ENCODE measurements at regions not wholly inside any gene's neighbourhood (a gene's known extent, or its start where the extent isn't known, plus 50 kb on each side); places are given as distances from the start of the nearest gene placed in this dataset.

DNA sequence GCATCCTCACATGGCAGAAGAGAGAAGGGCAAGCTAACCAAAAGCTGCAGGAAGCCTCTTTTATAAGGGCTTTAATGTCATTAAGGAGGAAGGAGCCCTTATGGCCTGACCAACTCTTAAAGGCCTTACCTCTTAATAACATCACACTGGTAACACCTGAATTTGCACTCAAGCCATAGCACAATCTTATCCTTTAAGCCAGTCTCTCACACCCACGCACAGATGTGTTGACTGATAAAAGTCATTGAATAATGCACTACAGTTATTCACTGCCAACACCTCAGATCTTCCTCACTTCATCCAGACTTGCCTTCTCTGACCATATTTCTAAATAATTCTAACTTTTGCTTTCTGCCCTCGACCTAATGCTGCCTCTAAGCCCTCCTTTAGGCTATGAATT is 516.8 kb downstream of the ADCYAP1 start:
- H3K27ac ChIP-seq (ENCODE audit: low read depth, low read length), result no peak overlapping the region
- H4K20me1 ChIP-seq (ENCODE audit: insufficient read depth, low read length), result no peaks in the 10 kb centered on the region
- TF ChIP-seq, protein P1, sequence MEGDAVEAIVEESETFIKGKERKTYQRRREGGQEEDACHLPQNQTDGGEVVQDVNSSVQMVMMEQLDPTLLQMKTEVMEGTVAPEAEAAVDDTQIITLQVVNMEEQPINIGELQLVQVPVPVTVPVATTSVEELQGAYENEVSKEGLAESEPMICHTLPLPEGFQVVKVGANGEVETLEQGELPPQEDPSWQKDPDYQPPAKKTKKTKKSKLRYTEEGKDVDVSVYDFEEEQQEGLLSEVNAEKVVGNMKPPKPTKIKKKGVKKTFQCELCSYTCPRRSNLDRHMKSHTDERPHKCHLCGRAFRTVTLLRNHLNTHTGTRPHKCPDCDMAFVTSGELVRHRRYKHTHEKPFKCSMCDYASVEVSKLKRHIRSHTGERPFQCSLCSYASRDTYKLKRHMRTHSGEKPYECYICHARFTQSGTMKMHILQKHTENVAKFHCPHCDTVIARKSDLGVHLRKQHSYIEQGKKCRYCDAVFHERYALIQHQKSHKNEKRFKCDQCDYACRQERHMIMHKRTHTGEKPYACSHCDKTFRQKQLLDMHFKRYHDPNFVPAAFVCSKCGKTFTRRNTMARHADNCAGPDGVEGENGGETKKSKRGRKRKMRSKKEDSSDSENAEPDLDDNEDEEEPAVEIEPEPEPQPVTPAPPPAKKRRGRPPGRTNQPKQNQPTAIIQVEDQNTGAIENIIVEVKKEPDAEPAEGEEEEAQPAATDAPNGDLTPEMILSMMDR (IDR thresholded peaks at IDR 0.05; ENCODE audit: extremely low read depth, low read depth, low read length), result no peak
- DNase-seq (ENCODE audit: insufficient read length, low spot score, missing footprints), result no peak
- no peak overlapping the region for H2AFZ ChIP-seq (ENCODE audit: low read length)
- no peak overlapping the region for H3K4me2 ChIP-seq (ENCODE audit: insufficient read depth, low read length)
- H3K36me3 ChIP-seq (ENCODE audit: insufficient read depth, low read length), result no peaks in the 10 kb centered on the region
- H3K4me1 ChIP-seq (ENCODE audit: insufficient read depth, low read length), result no peaks in the 10 kb centered on the region
- no peaks in the 10 kb centered on the region for H3K27me3 ChIP-seq (ENCODE audit: insufficient read depth, low read length)
- no peak overlapping the region for H3K4me3 ChIP-seq (ENCODE audit: insufficient read depth, low read length)
- no peaks in the 10 kb centered on the region for H3K79me2 ChIP-seq (ENCODE audit: insufficient read depth, low read length)
- peaks cover 2% of the 10 kb centered on the region for H3K9me3 ChIP-seq (ENCODE audit: low read depth, low read length)

DNA sequence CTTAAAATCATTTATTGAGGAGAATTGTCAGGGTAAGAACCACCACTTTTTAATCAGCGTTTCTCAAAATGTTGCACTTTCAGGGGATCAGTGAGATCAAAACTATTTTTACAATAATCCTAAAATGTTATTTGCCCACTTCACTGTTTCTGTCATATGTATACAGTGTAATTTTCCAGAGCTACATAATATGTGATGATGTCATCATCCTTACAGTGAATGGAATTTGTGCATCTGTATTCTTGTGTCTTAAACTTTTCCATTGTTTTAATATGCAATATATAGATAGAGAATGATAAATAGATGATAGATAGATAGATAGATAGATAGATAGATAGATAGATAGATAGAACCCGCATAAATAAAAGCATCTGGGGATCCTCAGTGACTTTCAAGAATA is 518.0 kb downstream of the ADCYAP1 start:
- no peaks in the 10 kb centered on the region for H4K20me1 ChIP-seq (ENCODE audit: insufficient read depth, low read length)
- no peaks in the 10 kb centered on the region for H3K4me1 ChIP-seq (ENCODE audit: insufficient read depth, low read length)
- no peaks in the 10 kb centered on the region for H3K79me2 ChIP-seq (ENCODE audit: insufficient read depth, low read length)
- no peak overlapping the region for H2AFZ ChIP-seq (ENCODE audit: low read length)
- H3K36me3 ChIP-seq (ENCODE audit: insufficient read depth, low read length), result no peaks in the 10 kb centered on the region
- TF ChIP-seq, protein P1 (IDR thresholded peaks at IDR 0.05; ENCODE audit: extremely low read depth, low read depth, low read length), result no peak
- no peak overlapping the region for H3K4me3 ChIP-seq (ENCODE audit: insufficient read depth, low read length)
- H3K9me3 ChIP-seq (ENCODE audit: low read depth, low read length), result peaks cover 2% of the 10 kb centered on the region
- no peak overlapping the region for H3K4me2 ChIP-seq (ENCODE audit: insufficient read depth, low read length)
- H3K27ac ChIP-seq (ENCODE audit: low read depth, low read length), result no peak overlapping the region
- no peaks in the 10 kb centered on the region for H3K27me3 ChIP-seq (ENCODE audit: insufficient read depth, low read length)
- DNase-seq (ENCODE audit: insufficient read length, low spot score, missing footprints), result no peak

DNA sequence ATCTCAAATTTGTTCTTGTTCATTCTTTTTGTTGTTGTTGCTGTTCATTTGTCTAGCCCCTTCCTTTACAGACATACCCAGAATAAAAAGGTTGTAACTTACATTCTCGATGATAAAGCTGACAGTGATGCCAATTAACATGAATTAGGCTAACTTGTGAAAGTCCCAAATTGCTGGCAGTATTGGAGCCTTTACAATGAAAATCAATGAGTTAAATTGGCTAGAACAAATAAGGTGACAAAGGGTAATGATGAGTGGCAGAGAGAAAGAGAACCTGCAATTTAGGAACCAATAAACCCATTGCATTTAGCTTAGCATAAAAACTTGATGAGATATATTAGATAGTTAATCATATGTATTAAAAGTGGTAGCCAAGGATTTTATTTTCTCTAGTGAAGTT is 521.0 kb downstream of the ADCYAP1 start:
- Histone ChIP-seq H3K36me3 (ENCODE audit: insufficient read depth, low read length) (no peaks in the 10 kb centered on the region), H3K79me2 (ENCODE audit: insufficient read depth, low read length) (no peaks in the 10 kb centered on the region), H2AFZ (ENCODE audit: low read length) (no peak overlapping the region), H3K27me3 (ENCODE audit: insufficient read depth, low read length) (no peaks in the 10 kb centered on the region), H3K27ac (ENCODE audit: low read depth, low read length) (no peak overlapping the region), H3K9me3 (ENCODE audit: low read depth, low read length) (peaks cover 2% of the 10 kb centered on the region), H4K20me1 (ENCODE audit: insufficient read depth, low read length) (no peaks in the 10 kb centered on the region), H3K4me1 (ENCODE audit: insufficient read depth, low read length) (no peaks in the 10 kb centered on the region), H3K4me2 (ENCODE audit: insufficient read depth, low read length) (no peak overlapping the region), H3K4me3 (ENCODE audit: insufficient read depth, low read length) (no peak overlapping the region)
- DNase-seq (ENCODE audit: insufficient read length, low spot score, missing footprints), result no peak
- TF ChIP-seq, protein P1 (IDR thresholded peaks at IDR 0.05; ENCODE audit: extremely low read depth, low read depth, low read length), result no peak

DNA sequence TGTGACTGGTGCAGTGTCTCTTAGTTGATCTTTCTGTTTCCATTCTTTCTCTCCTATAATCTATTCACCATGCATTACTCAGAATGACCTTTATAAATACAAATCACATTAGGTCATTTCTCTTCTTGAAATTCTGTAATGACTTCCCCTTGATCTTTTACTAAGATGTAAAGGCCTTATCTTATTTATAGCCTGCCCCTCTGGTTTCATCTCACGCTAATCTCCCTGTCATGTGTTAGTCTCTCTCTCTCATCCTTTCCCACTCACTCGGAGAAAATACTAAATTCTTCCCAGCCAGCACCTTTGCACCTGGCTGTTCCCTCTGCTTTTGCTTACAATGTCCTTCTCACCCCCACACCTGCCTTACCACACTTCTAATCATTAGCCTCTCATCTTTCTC is 530.8 kb downstream of the ADCYAP1 start:
- H2AFZ ChIP-seq (ENCODE audit: low read length), result no peak overlapping the region
- H3K4me3 ChIP-seq (ENCODE audit: insufficient read depth, low read length), result no peak overlapping the region
- peak; percentile 5 for DNase-seq (ENCODE audit: insufficient read length, low spot score, missing footprints)
- no peaks in the 10 kb centered on the region for H4K20me1 ChIP-seq (ENCODE audit: insufficient read depth, low read length)
- H3K9me3 ChIP-seq (ENCODE audit: low read depth, low read length), result peaks cover 4% of the 10 kb centered on the region
- no peaks in the 10 kb centered on the region for H3K79me2 ChIP-seq (ENCODE audit: insufficient read depth, low read length)
- TF ChIP-seq, protein P1 (IDR thresholded peaks at IDR 0.05; ENCODE audit: extremely low read depth, low read depth, low read length), result no peak
- no peaks in the 10 kb centered on the region for H3K4me1 ChIP-seq (ENCODE audit: insufficient read depth, low read length)
- no peaks in the 10 kb centered on the region for H3K36me3 ChIP-seq (ENCODE audit: insufficient read depth, low read length)
- no peaks in the 10 kb centered on the region for H3K27me3 ChIP-seq (ENCODE audit: insufficient read depth, low read length)
- no peak overlapping the region for H3K27ac ChIP-seq (ENCODE audit: low read depth, low read length)
- no peak overlapping the region for H3K4me2 ChIP-seq (ENCODE audit: insufficient read depth, low read length)

Measured in osteoblast (primary cell).